NB4 (cell line): ENCODE measurements at regions not wholly inside any gene's neighbourhood (a gene's known extent, or its start where the extent isn't known, plus 50 kb on each side); places are given as distances from the start of the nearest gene placed in this dataset.

ENCODE experiments used
- CTCF ChIP-seq: IDR thresholded peaks from one replicate; pipeline ENCODE4 v1.5.1; 2012; ENCODE audit warnings: low read depth, low read length
- MAX ChIP-seq: IDR thresholded peaks from 2 replicates; pipeline ENCODE4 v1.6.1; 2011; ENCODE audit warnings: low read depth, low read length
- MYC ChIP-seq: IDR thresholded peaks from 2 replicates; pipeline ENCODE4 v1.6.1; 2011; ENCODE audit warnings: low read depth, low read length

GRCh38 chr3:78360849-78361248, 1321.0 kb downstream of the ROBO2 start:
- TF ChIP-seq MAX (no peak), CTCF (no peak), MYC (no peak)
